PC-3 (cell line): ENCODE measurements at regions not wholly inside any gene's neighbourhood (a gene's known extent, or its start where the extent isn't known, plus 50 kb on each side); places are given as distances from the start of the nearest gene placed in this dataset.
A peak's percentile ranks its signal among the peaks of the same experiment; 100 is the strongest.

Experiments
- ATAC-seq: fragments of 200-7000 bp; cut with Tn5 transposase; 2 replicates; pipeline ENCODE4 v1.9.1; 2020; ENCODE audit warnings: mild to moderate bottlenecking, moderate library complexity
- BruUV-seq: library from RNA; stranded (reverse); fragments of 400-500 nt; replicated peaks from 2 replicates; lab custom pipeline; 2021; lab: Mats Ljungman, UMichigan
- CTCF ChIA-PET: fragments of 300-600 bp; sonication (Branson Sonifier 250); formaldehyde crosslinking; loops from one replicate; lab custom pipeline; 2022; ENCODE audit warnings: antibody characterized with exemption; lab: Charles Lee
- POLR2A ChIA-PET: fragments of 300-600 bp; sonication (Branson Sonifier 250); formaldehyde crosslinking; loops from one replicate; lab custom pipeline; 2022; ENCODE audit warnings: antibody characterized with exemption; ENCODE audit not compliant: unreplicated experiment; lab: Charles Lee
- DNase-seq: peaks from one replicate; pipeline ENCODE4 v3.0.0-alpha.2; 2015
- H2AFZ ChIP-seq: fragments of 300-600 bp; sonication (generic); 2 replicates; pipeline ENCODE4 v1.6.0; 2016; ENCODE audit warnings: antibody characterized with exemption, low read length
- H3F3A ChIP-seq: fragments of 300-600 bp; sonication (generic); one replicate; pipeline ENCODE4 v1.6.0; 2017; ENCODE audit warnings: antibody characterized with exemption, low read length, control low read depth, mild to moderate bottlenecking; ENCODE audit not compliant: unreplicated experiment
- H3K27ac ChIP-seq: fragments of 300-600 bp; sonication (generic); 2 replicates; pipeline ENCODE4 v1.5.1; 2016; ENCODE audit warnings: mild to moderate bottlenecking, low read length
- H3K27me3 ChIP-seq: fragments of 300-600 bp; sonication (generic); 2 replicates; pipeline ENCODE4 v1.6.1; 2016; ENCODE audit warnings: low read length, mixed read lengths
- H3K36me3 ChIP-seq: fragments of 300-600 bp; sonication (generic); 2 replicates; pipeline ENCODE4 v1.6.1; 2016; ENCODE audit warnings: low read depth, mixed run types, low read length, mixed read lengths
- H3K4me1 ChIP-seq: fragments of 300-600 bp; sonication (generic); 2 replicates; pipeline ENCODE4 v1.5.1; 2016; ENCODE audit warnings: low read length; ENCODE audit not compliant: insufficient read depth
- H3K4me2 ChIP-seq: fragments of 300-600 bp; sonication (generic); 2 replicates; pipeline ENCODE4 v1.6.0; 2016; ENCODE audit warnings: low read length
- H3K4me3 ChIP-seq: fragments of 300-600 bp; sonication (generic); 2 replicates; pipeline ENCODE4 v1.5.1; 2016; ENCODE audit warnings: mild to moderate bottlenecking, low read length, mixed read lengths
- H3K79me2 ChIP-seq: fragments of 300-600 bp; sonication (generic); 2 replicates; pipeline ENCODE4 v1.6.1; 2017; ENCODE audit warnings: low read length, mixed read lengths
- H3K9ac ChIP-seq: fragments of 300-600 bp; sonication (generic); 2 replicates; pipeline ENCODE4 v1.6.0; 2016; ENCODE audit warnings: mild to moderate bottlenecking, low read length
- H3K9me2 ChIP-seq: fragments of 300-600 bp; sonication (generic); replicated peaks from 2 replicates; pipeline ENCODE4 v1.6.1; 2016; ENCODE audit warnings: mixed run types, low read length, mixed read lengths
- H3K9me3 ChIP-seq: fragments of 300-600 bp; sonication (generic); 2 replicates; pipeline ENCODE4 v1.6.1; 2016; ENCODE audit warnings: low read length, mixed read lengths
- H4K20me1 ChIP-seq: fragments of 300-600 bp; sonication (generic); 2 replicates; pipeline ENCODE4 v1.6.1; 2016; ENCODE audit warnings: low read length, mixed read lengths
- EZH2 ChIP-seq: fragments of 300-600 bp; sonication (generic); IDR thresholded peaks from one replicate; pipeline ENCODE4 v1.6.1; 2017; ENCODE audit warnings: antibody characterized with exemption, mild to moderate bottlenecking, low read length; ENCODE audit not compliant: unreplicated experiment
- EZH2phosphoT487 ChIP-seq: fragments of 300-600 bp; sonication (generic); IDR thresholded peaks from 2 replicates; pipeline ENCODE4 v1.6.1; 2018; ENCODE audit warnings: mild to moderate bottlenecking, antibody characterized with exemption, low read length, borderline replicate concordance
- intact Hi-C: fragments of 100-400 bp; cut with micrococcal nuclease; formaldehyde crosslinking; loops from 2 replicates; pipeline ENCODE4 v1.9.0; 2023
- TF ChIP-seq, protein P1 (sequence below): fragments of 300-600 bp; sonication (generic); conservative IDR thresholded peaks from 2 replicates; pipeline ENCODE4 v1.5.1; 2017; ENCODE audit warnings: antibody characterized with exemption, low read depth, mild to moderate bottlenecking, low read length

DNA sequence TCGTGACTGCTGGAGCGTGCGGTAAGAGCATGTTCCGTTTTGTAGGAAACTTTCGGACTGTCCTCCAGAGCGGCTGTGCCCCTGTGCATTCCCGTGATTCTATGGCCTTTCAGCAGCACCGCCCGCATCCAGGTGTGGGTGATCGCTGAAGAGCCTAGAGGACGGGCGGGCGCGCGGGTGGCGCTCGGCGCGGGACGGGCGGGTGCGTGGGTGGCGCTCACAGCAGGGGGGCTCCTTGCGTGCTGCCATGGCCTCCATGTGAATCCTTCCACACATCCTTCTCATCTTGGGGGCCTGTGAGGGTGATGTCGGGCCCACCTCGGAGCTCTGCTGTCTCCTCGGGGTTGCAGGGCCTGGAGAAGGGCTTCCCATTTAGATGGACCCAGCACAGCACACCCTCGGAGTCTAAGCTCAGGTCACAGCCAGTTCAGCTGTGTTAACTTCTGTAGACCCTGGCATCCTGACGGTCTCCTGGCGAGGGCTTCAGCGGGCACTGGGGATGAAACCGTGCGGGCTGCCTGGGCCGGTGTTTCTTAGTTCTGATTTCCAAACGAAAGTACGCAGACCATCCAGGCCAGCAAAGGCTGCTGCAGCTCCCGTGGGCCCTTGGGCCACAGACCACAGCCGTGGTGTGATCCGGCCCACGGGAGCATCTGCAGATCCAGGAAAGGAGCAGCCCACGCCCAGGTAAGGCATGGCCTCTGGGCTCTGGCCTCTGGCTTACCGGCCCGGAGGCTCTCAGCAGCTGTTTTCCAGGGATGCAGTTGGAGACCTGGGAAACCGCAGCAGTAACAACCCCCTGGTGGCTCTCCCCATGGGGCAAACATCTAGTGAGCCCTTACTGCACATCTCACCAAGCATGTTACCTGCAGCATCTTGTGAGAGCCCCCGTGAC lies 339.4 kb downstream of the FOXL1 start:
- no TSS peak for BruUV-seq

DNA sequence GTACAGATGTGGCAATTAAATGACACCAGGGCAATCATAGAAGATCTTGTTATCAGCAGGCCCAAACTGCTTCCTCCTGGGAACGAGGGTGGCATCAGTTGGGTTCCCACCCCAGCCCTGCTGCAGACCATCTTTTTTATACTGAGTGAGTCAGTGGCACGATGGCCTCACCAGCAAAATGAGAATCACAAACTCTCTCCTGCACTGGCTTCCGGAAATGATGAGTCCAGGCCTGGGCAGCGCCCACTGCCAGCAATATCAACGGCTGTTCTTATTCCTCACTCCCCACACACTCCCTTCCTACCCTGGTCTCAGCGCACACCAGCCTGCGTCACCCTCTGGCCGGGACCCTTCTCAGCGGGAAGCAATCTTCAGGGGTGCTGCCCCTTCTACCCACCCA lies 340.3 kb downstream of the FOXL1 start:
- Histone ChIP-seq H3F3A (no peaks in the 10 kb centered on the region), H2AFZ (no peak overlapping the region), H3K79me2 (no peaks in the 10 kb centered on the region), H3K36me3 (no peaks in the 10 kb centered on the region), H3K4me3 (no peak overlapping the region), H3K9me2 (no peaks in the 10 kb centered on the region), H3K4me2 (no peak overlapping the region), H3K4me1 (no peaks in the 10 kb centered on the region), H4K20me1 (no peaks in the 10 kb centered on the region), H3K9ac (no peak overlapping the region), H3K27me3 (no peaks in the 10 kb centered on the region), H3K27ac (no peak overlapping the region; the same call in 1 of the 2 replicates), H3K9me3 (no peaks in the 10 kb centered on the region; the same call in 1 of the 2 replicates)
- intact Hi-C loops, result no loop called here
- CTCF ChIA-PET, result no interaction called here
- peak; percentile 13 for DNase-seq
- no peak for TF ChIP-seq EZH2
- TF ChIP-seq EZH2phosphoT487, result no peak
- TF ChIP-seq, protein P1, sequence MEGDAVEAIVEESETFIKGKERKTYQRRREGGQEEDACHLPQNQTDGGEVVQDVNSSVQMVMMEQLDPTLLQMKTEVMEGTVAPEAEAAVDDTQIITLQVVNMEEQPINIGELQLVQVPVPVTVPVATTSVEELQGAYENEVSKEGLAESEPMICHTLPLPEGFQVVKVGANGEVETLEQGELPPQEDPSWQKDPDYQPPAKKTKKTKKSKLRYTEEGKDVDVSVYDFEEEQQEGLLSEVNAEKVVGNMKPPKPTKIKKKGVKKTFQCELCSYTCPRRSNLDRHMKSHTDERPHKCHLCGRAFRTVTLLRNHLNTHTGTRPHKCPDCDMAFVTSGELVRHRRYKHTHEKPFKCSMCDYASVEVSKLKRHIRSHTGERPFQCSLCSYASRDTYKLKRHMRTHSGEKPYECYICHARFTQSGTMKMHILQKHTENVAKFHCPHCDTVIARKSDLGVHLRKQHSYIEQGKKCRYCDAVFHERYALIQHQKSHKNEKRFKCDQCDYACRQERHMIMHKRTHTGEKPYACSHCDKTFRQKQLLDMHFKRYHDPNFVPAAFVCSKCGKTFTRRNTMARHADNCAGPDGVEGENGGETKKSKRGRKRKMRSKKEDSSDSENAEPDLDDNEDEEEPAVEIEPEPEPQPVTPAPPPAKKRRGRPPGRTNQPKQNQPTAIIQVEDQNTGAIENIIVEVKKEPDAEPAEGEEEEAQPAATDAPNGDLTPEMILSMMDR, result no peak
- peak; percentile 45 for ATAC-seq
- BruUV-seq, result no TSS peak
- POLR2A ChIA-PET, result no interaction called here

More for the DNA sequence above, 339.4 kb downstream of the FOXL1 start:
- no peak overlapping the region for H3K27ac ChIP-seq
- DNase-seq (no peak), ATAC-seq (no peak)
- no peak for TF ChIP-seq EZH2phosphoT487
- TF ChIP-seq, protein P1, result no peak
- TF ChIP-seq EZH2, result no peak
- CTCF ChIA-PET, result no interaction called here
- no peaks in the 10 kb centered on the region for H3K79me2 ChIP-seq
- no peak overlapping the region for H3K9ac ChIP-seq
- no peaks in the 10 kb centered on the region for H3K27me3 ChIP-seq
- intact Hi-C loops, result no loop called here
- no peaks in the 10 kb centered on the region for H3K4me1 ChIP-seq
- no peaks in the 10 kb centered on the region; the same call in 1 of the 2 replicates for H3K9me3 ChIP-seq
- POLR2A ChIA-PET, result no interaction called here
- no peaks in the 10 kb centered on the region for H3K36me3 ChIP-seq
- no peaks in the 10 kb centered on the region for H4K20me1 ChIP-seq
- H3K4me2 ChIP-seq, result no peak overlapping the region
- H3K9me2 ChIP-seq, result no peaks in the 10 kb centered on the region
- H3F3A ChIP-seq, result no peaks in the 10 kb centered on the region
- H2AFZ ChIP-seq, result no peak overlapping the region
- no peak overlapping the region for H3K4me3 ChIP-seq

DNA sequence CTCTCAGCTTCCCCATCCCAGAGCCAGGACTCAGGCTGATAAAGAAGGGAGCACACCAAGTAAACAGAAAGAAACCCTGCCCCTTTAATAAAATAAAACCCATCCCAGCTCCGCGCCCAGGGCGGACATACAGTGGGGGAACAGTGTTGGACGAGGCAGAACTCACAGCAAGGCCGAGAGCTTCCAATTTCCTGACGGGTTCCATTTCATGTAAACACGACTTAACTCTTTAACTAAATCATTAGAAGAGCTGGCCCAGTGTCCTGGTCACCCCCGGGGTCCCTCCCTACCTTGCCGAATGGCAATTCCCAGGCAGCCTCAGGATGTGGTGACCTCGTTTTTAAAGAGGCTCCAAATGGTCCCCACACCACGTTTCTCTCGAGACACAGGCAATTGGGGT lies 340.7 kb downstream of the FOXL1 start:
- TF ChIP-seq EZH2phosphoT487 (no peak), EZH2 (no peak)
- TF ChIP-seq, protein P1, result no peak
- no peak overlapping the region for H3K4me2 ChIP-seq
- no peak overlapping the region for H2AFZ ChIP-seq
- ChIA-PET CTCF (no interaction called here), POLR2A (no interaction called here)
- H3K9me2 ChIP-seq, result no peaks in the 10 kb centered on the region
- no peak for DNase-seq
- intact Hi-C loops, result no loop called here
- H3K79me2 ChIP-seq, result no peaks in the 10 kb centered on the region
- H3K9ac ChIP-seq, result no peak overlapping the region
- H3K27me3 ChIP-seq, result no peaks in the 10 kb centered on the region
- ATAC-seq, result no peak
- peaks cover 2% of the 10 kb centered on the region for H3K4me1 ChIP-seq
- no peaks in the 10 kb centered on the region for H3K36me3 ChIP-seq
- H3K4me3 ChIP-seq, result no peak overlapping the region
- no peaks in the 10 kb centered on the region; the same call in 1 of the 2 replicates for H3K9me3 ChIP-seq
- H3F3A ChIP-seq, result no peaks in the 10 kb centered on the region
- BruUV-seq, result no TSS peak
- no peaks in the 10 kb centered on the region for H4K20me1 ChIP-seq
- H3K27ac ChIP-seq, result no peak overlapping the region; the same call in 1 of the 2 replicates
